T-cell (primary cell): ENCODE measurements at regions not wholly inside any gene's neighbourhood (a gene's known extent, or its start where the extent isn't known, plus 50 kb on each side); places are given as distances from the start of the nearest gene placed in this dataset.

Experiments
- ATAC-seq, 4 experiments: fragments of 200-7000 bp in 3 of 4; fragments of 150-1000 bp in 1 of 4; cut with Tn5 transposase; replicated peaks in 1 of 4; 1 replicate in 3 of 4; 2 replicates in 1 of 4; pipeline ENCODE4 v1.10.0; 2021; ENCODE audit warnings: moderate library complexity in 3 of 4, mild to moderate bottlenecking in 2 of 4, moderate number of reproducible peaks in 1 of 4
- CTCF ChIA-PET, 2 donors: fragments of 300-600 bp; sonication (Branson Sonifier 250); formaldehyde crosslinking; loops; one replicate each; lab custom pipeline; 2022; ENCODE audit warnings: antibody characterized with exemption in 2 of 2; lab: Charles Lee
- POLR2A ChIA-PET, 2 donors: fragments of 300-600 bp; sonication (Branson Sonifier 250); formaldehyde crosslinking; loops; one replicate each; lab custom pipeline; 2022; ENCODE audit warnings: antibody characterized with exemption in 2 of 2; lab: Charles Lee
- DNase-seq, 35 experiments: peaks; one replicate each; pipeline versions ENCODE4 v3.0.0 to v3.0.0-alpha.2; 2013 to 2023
- H3K27ac ChIP-seq: one replicate; pipeline ENCODE4 v1.5.1; 2013; ENCODE audit warnings: low read length
- H3K27me3 ChIP-seq, 2 experiments: replicated peaks in 1 of 2; 1 replicate in 1 of 2; 2 replicates in 1 of 2; pipeline versions ENCODE4 v1.6.1 to v1.7.0; 2013; ENCODE audit warnings: low read length in 1 of 2, mixed read lengths in 1 of 2; ENCODE audit not compliant: control insufficient read depth in 2 of 2, insufficient read depth in 2 of 2; ENCODE audit errors: extremely low read depth in 1 of 2
- H3K36me3 ChIP-seq, 2 donors: 1 replicate in 1 of 2; 2 replicates in 1 of 2; pipeline versions ENCODE4 v1.6.1 to v1.7.0; 2013; ENCODE audit warnings: low read length in 1 of 2; ENCODE audit not compliant: control insufficient read depth in 2 of 2, insufficient read depth in 1 of 2; ENCODE audit errors: extremely low read depth in 1 of 2
- H3K4me1 ChIP-seq, 2 experiments: 1 replicate in 1 of 2; 2 replicates in 1 of 2; pipeline versions ENCODE4 v1.6.1 to v1.7.0; 2013; ENCODE audit warnings: low read length in 2 of 2, mixed read lengths in 1 of 2; ENCODE audit not compliant: insufficient read depth in 2 of 2, control insufficient read depth in 1 of 2; ENCODE audit errors: extremely low read depth in 1 of 2
- H3K4me3 ChIP-seq, 2 donors: 1 replicate in 1 of 2; 2 replicates in 1 of 2; pipeline versions ENCODE4 v1.5.1 to v1.7.0; 2013; ENCODE audit warnings: mild to moderate bottlenecking in 2 of 2, low read length in 1 of 2, moderate library complexity in 1 of 2; ENCODE audit not compliant: control insufficient read depth in 1 of 2; ENCODE audit errors: extremely low read depth in 1 of 2
- H3K9me3 ChIP-seq: 2 replicates; pipeline ENCODE4 v1.7.0; 2013
- H3K27ac Mint-ChIP-seq, 2 donors: one replicate each; pipeline ENCODE4 v1.8.0; 2020 to 2021; ENCODE audit warnings: mild to moderate bottlenecking in 2 of 2, mixed read lengths in 2 of 2
- H3K27me3 Mint-ChIP-seq, 2 donors: one replicate each; pipeline ENCODE4 v1.8.0; 2021 to 2022; ENCODE audit warnings: mixed read lengths in 2 of 2
- H3K36me3 Mint-ChIP-seq: one replicate; pipeline ENCODE4 v1.8.0; 2021; ENCODE audit warnings: mixed read lengths
- H3K4me1 Mint-ChIP-seq, 3 donors: one replicate each; pipeline ENCODE4 v1.8.0; 2020 to 2022; ENCODE audit warnings: mixed read lengths in 3 of 3, mild to moderate bottlenecking in 1 of 3
- H3K4me3 Mint-ChIP-seq, 3 donors: one replicate each; pipeline ENCODE4 v1.8.0; 2020 to 2022; ENCODE audit warnings: mild to moderate bottlenecking in 3 of 3, mixed read lengths in 3 of 3, moderate library complexity in 3 of 3
- H3K9me3 Mint-ChIP-seq, 3 donors: one replicate each; pipeline ENCODE4 v1.8.0; 2020 to 2022; ENCODE audit warnings: mixed read lengths in 3 of 3
- WGBS: methylation state at CpG from one replicate; pipeline ENCODE4 v1.1.5; 2013; ENCODE audit warnings: missing lambda C conversion rate; ENCODE audit not compliant: insufficient coverage; 5-methylcytosine and 5-hydroxymethylcytosine counted together

GRCh38 chr12:116391501-116391900 is 114.0 kb upstream of the MED13L start:
- POLR2A ChIA-PET = interaction anchor here in 1 of 2 donors (0.6 kb wide), 1 partner anchor 335 kb away, joined by 4 read pairs; no protein-coding TSS in a partner anchor
- Mint-ChIP-seq H3K27me3 (peaks cover 0 to 6% of the 10 kb centered on the region in 2 donors), H3K36me3 (no peaks in the 10 kb centered on the region), H3K4me3 (no peak overlapping the region), H3K9me3 (no peaks in the 10 kb centered on the region), H3K27ac (no peak overlapping the region), H3K4me1 (peaks cover 0 to 5% (median 3%) of the 10 kb centered on the region in 3 donors)
- CTCF ChIA-PET = no interaction called here
- no peak overlapping the region for H3K27ac ChIP-seq
- peaks cover 2 to 3% of the 10 kb centered on the region in 2 experiments for H3K4me1 ChIP-seq
- ATAC-seq (no peak), DNase-seq (no peak)
- H3K27me3 ChIP-seq = peaks cover 0 to 9% of the 10 kb centered on the region in 2 experiments
- no peak overlapping the region for H3K4me3 ChIP-seq
- no peaks in the 10 kb centered on the region for H3K36me3 ChIP-seq
- no CpG with 5 or more reads among the region's 3 CpGs for WGBS
- H3K9me3 ChIP-seq = no peaks in the 10 kb centered on the region

GRCh38 chr12:116392061-116392460 is 114.6 kb upstream of the MED13L start:
- Histone ChIP-seq H3K27me3 (peaks cover 0 to 7% of the 10 kb centered on the region in 2 experiments), H3K4me1 (peaks cover 2 to 3% of the 10 kb centered on the region in 2 experiments), H3K27ac (no peak overlapping the region), H3K9me3 (no peaks in the 10 kb centered on the region), H3K4me3 (no peak overlapping the region), H3K36me3 (no peaks in the 10 kb centered on the region)
- Mint-ChIP-seq H3K27me3 (peaks cover 0 to under 1% of the 10 kb centered on the region in 2 donors), H3K4me1 (peaks cover 0 to 5% (median 3%) of the 10 kb centered on the region in 3 donors), H3K36me3 (no peaks in the 10 kb centered on the region), H3K4me3 (no peak overlapping the region), H3K27ac (no peak overlapping the region), H3K9me3 (no peaks in the 10 kb centered on the region)
- 82% methylated on average over 2 of the region's 6 CpGs for WGBS
- ATAC-seq (no peak), DNase-seq (no peak)
- CTCF ChIA-PET = no interaction called here
- POLR2A ChIA-PET = no interaction called here

DNA sequence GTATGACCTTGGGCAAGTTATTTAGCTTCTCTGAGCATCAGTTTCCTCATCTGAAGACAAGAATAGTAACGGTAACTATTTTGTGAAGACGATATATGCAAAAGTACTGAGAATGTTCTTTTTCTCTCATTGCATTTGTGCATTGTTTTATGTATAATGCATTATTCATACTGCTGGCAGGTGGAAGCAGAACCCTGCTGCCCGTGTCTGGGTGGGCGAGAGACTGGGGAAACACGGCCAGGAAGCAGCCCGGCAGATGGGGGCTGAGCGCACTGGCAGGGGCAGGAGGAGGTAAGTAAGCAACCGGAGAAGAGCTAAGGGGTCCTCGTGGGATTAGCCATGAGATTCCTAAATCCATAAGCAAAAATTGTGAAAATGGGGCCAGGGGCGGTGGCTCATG is 115.8 kb upstream of the MED13L start:
- ATAC-seq (no peak), DNase-seq (no peak)
- no peaks in the 10 kb centered on the region for H3K27me3 Mint-ChIP-seq
- ChIA-PET CTCF (no interaction called here), POLR2A (no interaction called here)
- Histone ChIP-seq H3K9me3 (no peaks in the 10 kb centered on the region), H3K27me3 (peaks cover 0 to 4% of the 10 kb centered on the region in 2 experiments), H3K36me3 (no peaks in the 10 kb centered on the region), H3K4me1 (peaks cover 2 to 3% of the 10 kb centered on the region in 2 experiments), H3K27ac (no peak overlapping the region), H3K4me3 (no peak overlapping the region)
- 77% methylated on average over 9 of the region's 10 CpGs for WGBS
- H3K9me3 Mint-ChIP-seq = peaks cover under 1 to 7% (median 6%) of the 10 kb centered on the region in 3 donors
- peak overlapping the region in 1 of 2 donors; percentile 18 for H3K27ac Mint-ChIP-seq
- peaks cover 0 to 5% (median 3%) of the 10 kb centered on the region in 3 donors for H3K4me1 Mint-ChIP-seq
- H3K36me3 Mint-ChIP-seq = no peaks in the 10 kb centered on the region
- H3K4me3 Mint-ChIP-seq = peak overlapping the region in 1 of 3 donors; percentile 26

- no CpG with 5 or more reads among the region's 14 CpGs for WGBS
- Histone ChIP-seq H3K27ac (no peak overlapping the region), H3K36me3 (no peaks in the 10 kb centered on the region), H3K27me3 (peaks cover 0 to 4% of the 10 kb centered on the region in 2 experiments), H3K9me3 (no peaks in the 10 kb centered on the region), H3K4me1 (peaks cover 2 to 3% of the 10 kb centered on the region in 2 experiments), H3K4me3 (no peak overlapping the region)
- peaks cover 9 to 15% (median 13%) of the 10 kb centered on the region in 3 donors for H3K9me3 Mint-ChIP-seq
- peaks cover 0 to 5% (median 3%) of the 10 kb centered on the region in 3 donors for H3K4me1 Mint-ChIP-seq
- H3K4me3 Mint-ChIP-seq = no peak overlapping the region
- H3K27me3 Mint-ChIP-seq = no peaks in the 10 kb centered on the region
- no peak for ATAC-seq
- no peak for DNase-seq
- CTCF ChIA-PET = interaction anchor here in 1 of 2 donors (0.7 kb wide), 2 partner anchors 118 to 623 kb away, joined by 3 to 5 read pairs; no protein-coding TSS in a partner anchor
- POLR2A ChIA-PET = no interaction called here
- peaks cover 4% of the 10 kb centered on the region for H3K36me3 Mint-ChIP-seq
- H3K27ac Mint-ChIP-seq = no peak overlapping the region
These were observed 116.6 kb upstream of the MED13L start for GRCh38 chr12:116393859-116394650.

GRCh38 chr12:116395396-116395795 is 117.9 kb upstream of the MED13L start:
- POLR2A ChIA-PET = no interaction called here
- Histone ChIP-seq H3K36me3 (no peaks in the 10 kb centered on the region), H3K27me3 (peaks cover 0 to 7% of the 10 kb centered on the region in 2 experiments), H3K4me1 (peaks cover 2 to 3% of the 10 kb centered on the region in 2 experiments), H3K27ac (no peak overlapping the region), H3K4me3 (no peak overlapping the region), H3K9me3 (no peaks in the 10 kb centered on the region)
- Mint-ChIP-seq H3K9me3 (peaks cover 13 to 25% (median 14%) of the 10 kb centered on the region in 3 donors), H3K27me3 (no peaks in the 10 kb centered on the region), H3K4me1 (peaks cover 0 to 5% (median 3%) of the 10 kb centered on the region in 3 donors), H3K4me3 (no peak overlapping the region), H3K36me3 (peaks cover 4% of the 10 kb centered on the region), H3K27ac (no peak overlapping the region)
- ATAC-seq = no peak
- CTCF ChIA-PET = no interaction called here
- WGBS = no CpG with 5 or more reads among the region's 1 CpG
- no peak for DNase-seq

- no peaks in the 10 kb centered on the region for H3K36me3 ChIP-seq
- Mint-ChIP-seq H3K4me3 (no peak overlapping the region), H3K36me3 (peaks cover 7% of the 10 kb centered on the region), H3K27me3 (no peaks in the 10 kb centered on the region), H3K27ac (no peak overlapping the region), H3K9me3 (peaks cover 17 to 33% (median 23%) of the 10 kb centered on the region in 3 donors), H3K4me1 (peaks cover 3 to 7% (median 5%) of the 10 kb centered on the region in 3 donors)
- POLR2A ChIA-PET = interaction anchor here in 1 of 2 donors (0.7 kb wide), 1 partner anchor 253 kb away, joined by 3 read pairs; no protein-coding TSS in a partner anchor
- H3K4me3 ChIP-seq = no peak overlapping the region
- 73% methylated on average over 2 of the region's 3 CpGs for WGBS
- no peak overlapping the region for H3K27ac ChIP-seq
- peaks cover 0 to 4% of the 10 kb centered on the region in 2 experiments for H3K27me3 ChIP-seq
- no peaks in the 10 kb centered on the region for H3K9me3 ChIP-seq
- H3K4me1 ChIP-seq = peaks cover 2 to 3% of the 10 kb centered on the region in 2 experiments
- CTCF ChIA-PET = no interaction called here
- DNase-seq (no peak), ATAC-seq (no peak)
These were observed 119.7 kb upstream of the MED13L start for GRCh38 chr12:116397148-116397547.
